CD14-positive monocyte (primary cell): ENCODE measurements at regions not wholly inside any gene's neighbourhood (a gene's known extent, or its start where the extent isn't known, plus 50 kb on each side); places are given as distances from the start of the nearest gene placed in this dataset.
A peak's percentile ranks its signal among the peaks of the same experiment; 100 is the strongest.

Experiments
- DNase-seq, 3 donors: peaks; one replicate each; pipeline ENCODE4 v3.0.0-alpha.2; 2011 to 2022
- H2AFZ ChIP-seq: 2 replicates; pipeline ENCODE4 v1.6.0; 2012; ENCODE audit warnings: mild to moderate bottlenecking, low read depth, low read length, inconsistent platforms; ENCODE audit not compliant: insufficient read depth, poor library complexity, severe bottlenecking
- H3K27ac ChIP-seq, 2 donors: 1 replicate in 1 of 2; 2 replicates in 1 of 2; pipeline ENCODE4 v1.5.1; 2012 to 2013; ENCODE audit warnings: low read length in 2 of 2, control low read depth in 1 of 2, inconsistent platforms in 1 of 2, low read depth in 1 of 2, mild to moderate bottlenecking in 1 of 2
- H3K27me3 ChIP-seq, 2 donors: one replicate each; pipeline versions ENCODE4 v1.6.0 to v1.6.1; 2011 to 2013; ENCODE audit warnings: low read length in 2 of 2; ENCODE audit not compliant: control insufficient read depth in 2 of 2, insufficient read depth in 2 of 2
- H3K36me3 ChIP-seq, 2 donors: replicated peaks in 1 of 2; 1 replicate in 1 of 2; 2 replicates in 1 of 2; pipeline versions ENCODE4 v1.5.1 to v1.6.1; 2012 to 2013; ENCODE audit warnings: low read length in 2 of 2, control low read depth in 1 of 2, inconsistent platforms in 1 of 2, mild to moderate bottlenecking in 1 of 2; ENCODE audit not compliant: insufficient read depth in 2 of 2, control insufficient read depth in 1 of 2
- H3K4me1 ChIP-seq, 2 donors: 1 replicate in 1 of 2; 2 replicates in 1 of 2; pipeline versions ENCODE4 v1.5.1 to v1.6.1; 2012 to 2013; ENCODE audit warnings: low read length in 2 of 2, control low read depth in 1 of 2, inconsistent platforms in 1 of 2, mild to moderate bottlenecking in 1 of 2, moderate library complexity in 1 of 2; ENCODE audit not compliant: insufficient read depth in 2 of 2, control insufficient read depth in 1 of 2
- H3K4me2 ChIP-seq: replicated peaks from 2 replicates; pipeline ENCODE3; 2012; ENCODE audit warnings: low read length, moderate library complexity, mild to moderate bottlenecking; ENCODE audit not compliant: poor library complexity, severe bottlenecking; ENCODE audit errors: extremely low read depth
- H3K4me3 ChIP-seq, 3 experiments: fragments of 200-600 bp in 1 of 3; sonication (generic) in 1 of 3; replicated peaks in 1 of 3; 1 replicate in 2 of 3; 2 replicates in 1 of 3; pipeline ENCODE4 v1.5.1; 2011 to 2013; ENCODE audit warnings: low read length in 3 of 3, mild to moderate bottlenecking in 3 of 3, control low read depth in 2 of 3, low read depth in 2 of 3, inconsistent platforms in 1 of 3, moderate library complexity in 1 of 3
- H3K79me2 ChIP-seq: 2 replicates; pipeline ENCODE4 v1.6.0; 2012; ENCODE audit warnings: mild to moderate bottlenecking, control low read depth, inconsistent platforms, low read length, moderate library complexity; ENCODE audit not compliant: insufficient read depth
- H3K9ac ChIP-seq: 2 replicates; pipeline ENCODE4 v1.6.0; 2017; ENCODE audit warnings: low read length, mild to moderate bottlenecking; ENCODE audit not compliant: insufficient read depth, poor library complexity, severe bottlenecking
- H3K9me3 ChIP-seq, 2 donors: replicated peaks in 1 of 2; 1 replicate in 1 of 2; 2 replicates in 1 of 2; pipeline versions ENCODE4 v1.5.1 to v1.6.1; 2012 to 2013; ENCODE audit warnings: low read length in 2 of 2, control low read depth in 1 of 2; ENCODE audit not compliant: control insufficient read depth in 1 of 2, insufficient read depth in 1 of 2
- H4K20me1 ChIP-seq: 2 replicates; pipeline ENCODE4 v1.6.0; 2012; ENCODE audit warnings: mild to moderate bottlenecking, low read length, control low read depth, moderate library complexity; ENCODE audit not compliant: insufficient read depth
- H3K27ac Mint-ChIP-seq, 7 donors: one replicate each; pipeline ENCODE4 v1.8.0; 2020; ENCODE audit warnings: mild to moderate bottlenecking in 7 of 7, mixed read lengths in 7 of 7, moderate library complexity in 6 of 7, inconsistent platforms in 2 of 7
- H3K27me3 Mint-ChIP-seq, 3 donors: one replicate each; pipeline ENCODE4 v1.8.0; 2021 to 2022; ENCODE audit warnings: low read depth in 3 of 3, mild to moderate bottlenecking in 3 of 3, mixed read lengths in 3 of 3, moderate library complexity in 3 of 3, inconsistent platforms in 1 of 3
- H3K36me3 Mint-ChIP-seq, 2 donors: one replicate each; pipeline ENCODE4 v1.8.0; 2020; ENCODE audit warnings: mixed read lengths in 2 of 2, inconsistent platforms in 1 of 2, mild to moderate bottlenecking in 1 of 2
- H3K4me1 Mint-ChIP-seq: one replicate; pipeline ENCODE4 v1.8.0; 2020; ENCODE audit warnings: mild to moderate bottlenecking, mixed read lengths
- H3K4me3 Mint-ChIP-seq, 2 donors: one replicate each; pipeline ENCODE4 v1.8.0; 2020; ENCODE audit warnings: mild to moderate bottlenecking in 2 of 2, mixed read lengths in 2 of 2, moderate library complexity in 1 of 2
- H3K9me3 Mint-ChIP-seq, 7 donors: one replicate each; pipeline ENCODE4 v1.8.0; 2020 to 2022; ENCODE audit warnings: mixed read lengths in 7 of 7, mild to moderate bottlenecking in 6 of 7, moderate library complexity in 6 of 7, inconsistent platforms in 2 of 7
- WGBS: methylation state at CpG from one replicate; pipeline ENCODE4 v1.1.5; 2013; ENCODE audit warnings: missing lambda C conversion rate; ENCODE audit not compliant: insufficient coverage; 5-methylcytosine and 5-hydroxymethylcytosine counted together
- intact Hi-C, 2 donors: fragments of 100-400 bp; cut with micrococcal nuclease; formaldehyde crosslinking; loops; one replicate each; pipeline versions ENCODE4 v1.15.0 to v1.15.1; 2023
- TF ChIP-seq, protein P1 (sequence below): fragments of 200-600 bp; IDR thresholded peaks from one replicate; pipeline ENCODE4 v1.8.0; 2022; ENCODE audit warnings: antibody characterized with exemption, mild to moderate bottlenecking

GRCh38 chr17:31591924-31592323 is 200.4 kb downstream of the RAB11FIP4 start:
- no peak overlapping the region for H3K27ac Mint-ChIP-seq
- no peaks in the 10 kb centered on the region for H3K27me3 Mint-ChIP-seq
- Histone ChIP-seq H2AFZ (no peak overlapping the region), H3K4me1 (peaks cover 26 to 27% of the 10 kb centered on the region in 2 donors), H4K20me1 (no peaks in the 10 kb centered on the region), H3K36me3 (no peaks in the 10 kb centered on the region), H3K4me3 (no peak overlapping the region), H3K27me3 (no peaks in the 10 kb centered on the region), H3K9me3 (no peaks in the 10 kb centered on the region), H3K79me2 (no peaks in the 10 kb centered on the region), H3K9ac (no peak overlapping the region), H3K4me2 (no peak overlapping the region), H3K27ac (no peak overlapping the region)
- no peaks in the 10 kb centered on the region for H3K9me3 Mint-ChIP-seq
- peaks cover 29% of the 10 kb centered on the region for H3K4me1 Mint-ChIP-seq
- no peak for DNase-seq
- peaks cover 3 to 5% of the 10 kb centered on the region in 2 donors for H3K36me3 Mint-ChIP-seq
- intact Hi-C loops = no loop called here
- TF ChIP-seq, protein P1, sequence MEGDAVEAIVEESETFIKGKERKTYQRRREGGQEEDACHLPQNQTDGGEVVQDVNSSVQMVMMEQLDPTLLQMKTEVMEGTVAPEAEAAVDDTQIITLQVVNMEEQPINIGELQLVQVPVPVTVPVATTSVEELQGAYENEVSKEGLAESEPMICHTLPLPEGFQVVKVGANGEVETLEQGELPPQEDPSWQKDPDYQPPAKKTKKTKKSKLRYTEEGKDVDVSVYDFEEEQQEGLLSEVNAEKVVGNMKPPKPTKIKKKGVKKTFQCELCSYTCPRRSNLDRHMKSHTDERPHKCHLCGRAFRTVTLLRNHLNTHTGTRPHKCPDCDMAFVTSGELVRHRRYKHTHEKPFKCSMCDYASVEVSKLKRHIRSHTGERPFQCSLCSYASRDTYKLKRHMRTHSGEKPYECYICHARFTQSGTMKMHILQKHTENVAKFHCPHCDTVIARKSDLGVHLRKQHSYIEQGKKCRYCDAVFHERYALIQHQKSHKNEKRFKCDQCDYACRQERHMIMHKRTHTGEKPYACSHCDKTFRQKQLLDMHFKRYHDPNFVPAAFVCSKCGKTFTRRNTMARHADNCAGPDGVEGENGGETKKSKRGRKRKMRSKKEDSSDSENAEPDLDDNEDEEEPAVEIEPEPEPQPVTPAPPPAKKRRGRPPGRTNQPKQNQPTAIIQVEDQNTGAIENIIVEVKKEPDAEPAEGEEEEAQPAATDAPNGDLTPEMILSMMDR = no peak
- H3K4me3 Mint-ChIP-seq = no peak overlapping the region
- WGBS = 100% methylated on average over 2 of the region's 2 CpGs

GRCh38 chr17:31588512-31588911 is 197.0 kb downstream of the RAB11FIP4 start:
- Histone ChIP-seq H3K4me3 (no peak overlapping the region), H3K4me2 (no peak overlapping the region), H3K27ac (no peak overlapping the region), H3K36me3 (no peaks in the 10 kb centered on the region), H2AFZ (no peak overlapping the region), H3K79me2 (no peaks in the 10 kb centered on the region), H3K9me3 (no peaks in the 10 kb centered on the region), H3K4me1 (peaks cover 23 to 26% of the 10 kb centered on the region in 2 donors), H3K27me3 (no peaks in the 10 kb centered on the region), H4K20me1 (no peaks in the 10 kb centered on the region), H3K9ac (no peak overlapping the region)
- Mint-ChIP-seq H3K27me3 (peaks cover 0 to 3% (median 0%) of the 10 kb centered on the region in 3 donors), H3K4me3 (no peak overlapping the region), H3K4me1 (peaks cover 32% of the 10 kb centered on the region), H3K36me3 (peaks cover 1 to 3% of the 10 kb centered on the region in 2 donors), H3K9me3 (no peaks in the 10 kb centered on the region), H3K27ac (peak overlapping the region in 1 of 7 donors; percentile 39)
- TF ChIP-seq, protein P1 = no peak
- intact Hi-C loops = loop anchor here in 1 of 2 donors (10.0 kb wide), 1 partner anchor 94 kb away; no protein-coding TSS in a partner anchor
- DNase-seq = no peak
- 78% methylated on average over 4 of the region's 4 CpGs for WGBS
